ENCODE measurements at regions not wholly inside any gene's neighbourhood (a gene's known extent, or its start where the extent isn't known, plus 50 kb on each side); places are given as distances from the start of the nearest gene placed in this dataset.

DNA sequence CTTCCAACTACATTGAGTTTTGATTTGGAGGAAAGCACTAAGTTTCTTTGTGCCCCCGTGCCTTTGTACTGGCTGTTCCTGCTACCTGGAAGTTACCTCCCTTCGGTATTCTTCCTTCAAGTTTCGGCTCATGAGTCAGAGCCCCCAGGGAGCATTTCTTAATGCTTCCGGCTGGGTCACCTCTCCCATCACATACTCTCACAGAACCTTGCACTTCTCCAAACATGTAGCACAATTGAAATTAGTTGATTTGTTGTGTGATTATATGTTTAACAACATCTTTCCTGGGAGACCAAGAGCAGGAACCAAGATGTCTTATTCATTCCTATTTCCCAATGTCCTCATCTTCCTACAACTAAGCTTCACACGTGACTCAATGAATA lies 158.6 kb upstream of the CDH5 start:
- ChIA-PET CTCF (ENCODE audit: partially characterized antibody) (no interaction called here), POLR2A (ENCODE audit: partially characterized antibody) (no interaction called here)
- H3K4ac ChIP-seq (replicated peaks; ENCODE audit: insufficient read length, low read depth, low read length): no peak overlapping the region
- no peak overlapping the region for H3K9ac ChIP-seq (replicated peaks in 1 of 4; ENCODE audit: extremely low read depth in 1 of 4, low read depth in 3 of 4, low read length in 3 of 4)
- no peak overlapping the region for H2BK12ac ChIP-seq (ENCODE audit: low read depth, low read length)
- no peak overlapping the region for H3K14ac ChIP-seq (ENCODE audit: insufficient read length)
- no peak for FAIRE-seq
- H3K23me2 ChIP-seq (ENCODE audit: low read depth, low read length): no peaks in the 10 kb centered on the region
- H3K79me2 ChIP-seq (ENCODE audit: control insufficient read depth in 1 of 2, insufficient read depth in 2 of 2, low read length in 2 of 2): no peaks in the 10 kb centered on the region
- H2AK5ac ChIP-seq (ENCODE audit: low read depth, low read length): no peak overlapping the region
- no peak overlapping the region for H4K91ac ChIP-seq (replicated peaks; ENCODE audit: insufficient read length, low read length)
- peak in 1 of 2 experiments; percentile 1 for DNase-seq (ENCODE audit: low read depth in 1 of 2, low spot score in 2 of 2)
- no peaks in the 10 kb centered on the region for H4K20me1 ChIP-seq (replicated peaks in 1 of 2; ENCODE audit: control insufficient read depth in 1 of 2, insufficient read depth in 2 of 2, low read length in 2 of 2)
- 95% methylated on average over 5 of the region's 5 CpGs; no CpG with 5 or more reads in 1 of the 2 experiments for WGBS, 2 experiments (ENCODE audit: extremely low coverage in 1 of 2, insufficient coverage in 1 of 2, insufficient read length in 1 of 2, insufficient replicate concordance in 2 of 2, low coverage in 1 of 2, low lambda C conversion rate in 2 of 2, missing lambda C conversion rate in 1 of 2)
- no peak overlapping the region for H2BK120ac ChIP-seq (replicated peaks; ENCODE audit: low read depth, low read length)
- H3K56ac ChIP-seq (replicated peaks; ENCODE audit: insufficient read length, low read depth, low read length): no peak overlapping the region
- H3K4me3 ChIP-seq (ENCODE audit: extremely low read depth in 1 of 4, insufficient read depth in 2 of 4, low read depth in 3 of 4, low read length in 4 of 4): no peak overlapping the region
- H3K36me3 ChIP-seq (ENCODE audit: control insufficient read depth in 2 of 4, insufficient read depth in 4 of 4, low read length in 3 of 4): no peaks in the 10 kb centered on the region
- no peak overlapping the region for H3K23ac ChIP-seq (ENCODE audit: insufficient read length)
- no peak overlapping the region for H3K4me2 ChIP-seq (ENCODE audit: insufficient read depth in 1 of 2, low read depth in 2 of 2, low read length in 2 of 2)
- H4K5ac ChIP-seq (ENCODE audit: insufficient read length, low read depth, low read length): no peak overlapping the region
- H2BK15ac ChIP-seq (ENCODE audit: low read length): no peak overlapping the region
- no peak overlapping the region for H3K18ac ChIP-seq (ENCODE audit: extremely low read depth, low read length)
- no peaks in the 10 kb centered on the region for H3K9me3 ChIP-seq (ENCODE audit: insufficient read depth in 2 of 2, low read depth in 1 of 2, low read length in 1 of 2)
- no peak overlapping the region for H2BK5ac ChIP-seq (ENCODE audit: low read depth, low read length)
- H3K4me1 ChIP-seq (replicated peaks in 1 of 4; ENCODE audit: control insufficient read depth in 3 of 4, insufficient read depth in 4 of 4, low read length in 3 of 4): peaks cover 0 to 5% (median 0%) of the 10 kb centered on the region in 4 experiments; a peak in 1 of 7 replicates
- no peak overlapping the region for H2AFZ ChIP-seq (ENCODE audit: low read length)
- no peaks in the 10 kb centered on the region for H3K27me3 ChIP-seq (replicated peaks in 1 of 4; ENCODE audit: control insufficient read depth in 3 of 4, extremely low read depth in 1 of 4, insufficient read depth in 3 of 4, low read length in 3 of 4)
- H2BK20ac ChIP-seq (ENCODE audit: low read length): no peak overlapping the region
- H3K79me1 ChIP-seq (ENCODE audit: low read depth, low read length): no peaks in the 10 kb centered on the region
- no peak overlapping the region for H4K8ac ChIP-seq (ENCODE audit: extremely low read depth, insufficient read depth, low read length)
- H3K27ac ChIP-seq (ENCODE audit: low read depth, low read length): no peak overlapping the region
- TF ChIP-seq, protein P1, sequence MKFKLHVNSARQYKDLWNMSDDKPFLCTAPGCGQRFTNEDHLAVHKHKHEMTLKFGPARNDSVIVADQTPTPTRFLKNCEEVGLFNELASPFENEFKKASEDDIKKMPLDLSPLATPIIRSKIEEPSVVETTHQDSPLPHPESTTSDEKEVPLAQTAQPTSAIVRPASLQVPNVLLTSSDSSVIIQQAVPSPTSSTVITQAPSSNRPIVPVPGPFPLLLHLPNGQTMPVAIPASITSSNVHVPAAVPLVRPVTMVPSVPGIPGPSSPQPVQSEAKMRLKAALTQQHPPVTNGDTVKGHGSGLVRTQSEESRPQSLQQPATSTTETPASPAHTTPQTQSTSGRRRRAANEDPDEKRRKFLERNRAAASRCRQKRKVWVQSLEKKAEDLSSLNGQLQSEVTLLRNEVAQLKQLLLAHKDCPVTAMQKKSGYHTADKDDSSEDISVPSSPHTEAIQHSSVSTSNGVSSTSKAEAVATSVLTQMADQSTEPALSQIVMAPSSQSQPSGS (IDR thresholded peaks at IDR 0.05; ENCODE audit: low read length): no peak
- TF ChIP-seq RXRA (IDR thresholded peaks at IDR 0.05; ENCODE audit: insufficient read depth, low read depth, low read length) (no peak), SIX5 (IDR thresholded peaks at IDR 0.05; ENCODE audit: low read depth, low read length) (no peak), SUZ12 (IDR thresholded peaks at IDR 0.05; ENCODE audit: low read length) (no peak), TAF1 (IDR thresholded peaks at IDR 0.05; ENCODE audit: low read depth, low read length) (no peak), SP4 (IDR thresholded peaks at IDR 0.05; ENCODE audit: low read length) (no peak), CEBPB (IDR thresholded peaks at IDR 0.05; ENCODE audit: low read depth, low read length) (no peak), JUN (IDR thresholded peaks at IDR 0.05; ENCODE audit: low read depth, low read length) (no peak), NANOG (IDR thresholded peaks at IDR 0.05; ENCODE audit: insufficient read depth, low read depth, low read length, poor library complexity, severe bottlenecking) (no peak), POLR2A (IDR thresholded peaks at IDR 0.05; ENCODE audit: control extremely low read depth in 1 of 2, low read depth in 2 of 2, low read length in 2 of 2) (no peak), SAP30 (IDR thresholded peaks at IDR 0.05; ENCODE audit: insufficient read depth, insufficient replicate concordance, low read length) (no peak), PHF8 (conservative IDR thresholded peaks at IDR 0.05; ENCODE audit: low read depth, low read length) (no peak)
- TF ChIP-seq, protein P2, sequence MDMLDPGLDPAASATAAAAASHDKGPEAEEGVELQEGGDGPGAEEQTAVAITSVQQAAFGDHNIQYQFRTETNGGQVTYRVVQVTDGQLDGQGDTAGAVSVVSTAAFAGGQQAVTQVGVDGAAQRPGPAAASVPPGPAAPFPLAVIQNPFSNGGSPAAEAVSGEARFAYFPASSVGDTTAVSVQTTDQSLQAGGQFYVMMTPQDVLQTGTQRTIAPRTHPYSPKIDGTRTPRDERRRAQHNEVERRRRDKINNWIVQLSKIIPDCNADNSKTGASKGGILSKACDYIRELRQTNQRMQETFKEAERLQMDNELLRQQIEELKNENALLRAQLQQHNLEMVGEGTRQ (IDR thresholded peaks at IDR 0.05; ENCODE audit: low read length): no peak

Data from H1 (cell line).